PFSK-1 (cell line): ENCODE measurements at regions not wholly inside any gene's neighbourhood (a gene's known extent, or its start where the extent isn't known, plus 50 kb on each side); places are given as distances from the start of the nearest gene placed in this dataset.

Experiments
- FOXP2 ChIP-seq: optimal IDR thresholded peaks from 2 replicates; pipeline ENCODE3; 2011; ENCODE audit warnings: borderline replicate concordance, control low read depth, inconsistent platforms; ENCODE audit not compliant: insufficient read depth; ENCODE audit errors: extremely low read length, extremely low read depth
- POLR2AphosphoS5 ChIP-seq: IDR thresholded peaks from 2 replicates; pipeline ENCODE4 v1.6.1; 2012; ENCODE audit warnings: low read depth, mild to moderate bottlenecking, control low read depth, low read length, moderate library complexity
- SIN3A ChIP-seq: IDR thresholded peaks from 2 replicates; pipeline ENCODE4 v1.6.1; 2012; ENCODE audit warnings: mild to moderate bottlenecking, low read length, moderate library complexity, borderline replicate concordance; ENCODE audit not compliant: insufficient read depth
- TAF1 ChIP-seq: IDR thresholded peaks from 2 replicates; pipeline ENCODE4 v1.6.1; 2012; ENCODE audit warnings: low read length, control low read depth, borderline replicate concordance; ENCODE audit not compliant: insufficient read depth
- TF ChIP-seq, protein P1 (sequence below), 2 experiments: IDR thresholded peaks; 2 replicates each; pipeline versions ENCODE4 v1.6.1 to v1.8.0; 2011 to 2012; ENCODE audit warnings: low read depth in 2 of 2, low read length in 2 of 2, control low read depth in 1 of 2, inconsistent platforms in 1 of 2, mild to moderate bottlenecking in 1 of 2, moderate library complexity in 1 of 2; ENCODE audit not compliant: insufficient read depth in 1 of 2

GRCh38 chr4:127419431-127419830 lies 213.3 kb upstream of the INTU start:
- TF ChIP-seq TAF1, result no peak
- TF ChIP-seq POLR2AphosphoS5, result no peak

DNA sequence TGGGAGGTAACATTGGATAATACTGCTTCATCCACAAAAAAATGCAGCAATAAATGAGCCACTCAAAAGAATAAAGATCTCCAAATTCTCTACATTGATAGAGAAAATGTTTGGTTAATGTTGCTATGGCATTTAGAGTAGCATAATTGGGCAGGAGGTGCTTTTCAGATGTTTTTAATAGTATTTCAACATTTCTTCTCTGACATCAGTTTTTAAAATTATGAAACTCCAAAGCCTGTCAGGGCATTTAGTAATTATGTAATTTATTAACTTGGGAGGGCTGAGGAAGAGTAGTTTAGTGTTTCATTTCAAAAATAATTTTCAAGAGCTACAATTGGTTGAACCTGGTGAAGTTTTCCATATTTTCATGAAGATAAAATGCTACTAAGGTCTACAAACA lies 211.3 kb upstream of the INTU start:
- TF ChIP-seq TAF1, result no peak
- TF ChIP-seq, protein P1, sequence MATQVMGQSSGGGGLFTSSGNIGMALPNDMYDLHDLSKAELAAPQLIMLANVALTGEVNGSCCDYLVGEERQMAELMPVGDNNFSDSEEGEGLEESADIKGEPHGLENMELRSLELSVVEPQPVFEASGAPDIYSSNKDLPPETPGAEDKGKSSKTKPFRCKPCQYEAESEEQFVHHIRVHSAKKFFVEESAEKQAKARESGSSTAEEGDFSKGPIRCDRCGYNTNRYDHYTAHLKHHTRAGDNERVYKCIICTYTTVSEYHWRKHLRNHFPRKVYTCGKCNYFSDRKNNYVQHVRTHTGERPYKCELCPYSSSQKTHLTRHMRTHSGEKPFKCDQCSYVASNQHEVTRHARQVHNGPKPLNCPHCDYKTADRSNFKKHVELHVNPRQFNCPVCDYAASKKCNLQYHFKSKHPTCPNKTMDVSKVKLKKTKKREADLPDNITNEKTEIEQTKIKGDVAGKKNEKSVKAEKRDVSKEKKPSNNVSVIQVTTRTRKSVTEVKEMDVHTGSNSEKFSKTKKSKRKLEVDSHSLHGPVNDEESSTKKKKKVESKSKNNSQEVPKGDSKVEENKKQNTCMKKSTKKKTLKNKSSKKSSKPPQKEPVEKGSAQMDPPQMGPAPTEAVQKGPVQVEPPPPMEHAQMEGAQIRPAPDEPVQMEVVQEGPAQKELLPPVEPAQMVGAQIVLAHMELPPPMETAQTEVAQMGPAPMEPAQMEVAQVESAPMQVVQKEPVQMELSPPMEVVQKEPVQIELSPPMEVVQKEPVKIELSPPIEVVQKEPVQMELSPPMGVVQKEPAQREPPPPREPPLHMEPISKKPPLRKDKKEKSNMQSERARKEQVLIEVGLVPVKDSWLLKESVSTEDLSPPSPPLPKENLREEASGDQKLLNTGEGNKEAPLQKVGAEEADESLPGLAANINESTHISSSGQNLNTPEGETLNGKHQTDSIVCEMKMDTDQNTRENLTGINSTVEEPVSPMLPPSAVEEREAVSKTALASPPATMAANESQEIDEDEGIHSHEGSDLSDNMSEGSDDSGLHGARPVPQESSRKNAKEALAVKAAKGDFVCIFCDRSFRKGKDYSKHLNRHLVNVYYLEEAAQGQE (IDR thresholded peaks at IDR 0.05; ENCODE audit: insufficient read depth in 1 of 2, low read depth in 2 of 2, low read length in 2 of 2), result no peak
- no peak for TF ChIP-seq POLR2AphosphoS5
- TF ChIP-seq FOXP2, result no peak
- no peak for TF ChIP-seq SIN3A

- TF ChIP-seq, protein P1 (IDR thresholded peaks at IDR 0.05; ENCODE audit: insufficient read depth in 1 of 2, low read depth in 2 of 2, low read length in 2 of 2), result no peak
- TF ChIP-seq TAF1, result no peak
- TF ChIP-seq SIN3A, result no peak
- TF ChIP-seq FOXP2, result no peak
- no peak for TF ChIP-seq POLR2AphosphoS5
These were observed 207.4 kb upstream of the INTU start for GRCh38 chr4:127425202-127425845.

- TF ChIP-seq, protein P1 (IDR thresholded peaks at IDR 0.05; ENCODE audit: insufficient read depth in 1 of 2, low read depth in 2 of 2, low read length in 2 of 2), result no peak
- TF ChIP-seq TAF1 (no peak), FOXP2 (no peak), POLR2AphosphoS5 (no peak), SIN3A (no peak)
These were observed 206.9 kb upstream of the INTU start for GRCh38 chr4:127425851-127426250.

DNA sequence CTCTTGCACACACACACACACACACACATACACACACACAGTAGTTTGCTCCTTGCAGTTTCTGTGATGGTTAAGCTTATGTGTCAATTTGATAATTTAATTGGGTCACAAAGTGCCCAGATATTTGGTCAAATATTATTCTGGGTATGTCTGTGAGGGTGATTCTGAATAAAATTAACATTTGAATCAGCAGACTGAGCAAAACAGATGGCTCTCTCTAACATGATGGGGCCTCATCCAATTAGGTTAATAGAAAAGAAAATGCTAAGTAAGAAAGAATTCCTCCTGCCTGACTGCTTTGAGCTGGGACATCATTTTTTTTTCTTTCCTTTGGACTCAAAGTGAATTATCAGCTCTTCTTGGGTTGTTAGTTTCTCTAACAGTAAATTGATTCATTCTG lies 191.2 kb upstream of the INTU start:
- TF ChIP-seq FOXP2 (no peak), TAF1 (no peak), POLR2AphosphoS5 (no peak), SIN3A (no peak)
- TF ChIP-seq, protein P1 (IDR thresholded peaks at IDR 0.05; ENCODE audit: insufficient read depth in 1 of 2, low read depth in 2 of 2, low read length in 2 of 2), result no peak

DNA sequence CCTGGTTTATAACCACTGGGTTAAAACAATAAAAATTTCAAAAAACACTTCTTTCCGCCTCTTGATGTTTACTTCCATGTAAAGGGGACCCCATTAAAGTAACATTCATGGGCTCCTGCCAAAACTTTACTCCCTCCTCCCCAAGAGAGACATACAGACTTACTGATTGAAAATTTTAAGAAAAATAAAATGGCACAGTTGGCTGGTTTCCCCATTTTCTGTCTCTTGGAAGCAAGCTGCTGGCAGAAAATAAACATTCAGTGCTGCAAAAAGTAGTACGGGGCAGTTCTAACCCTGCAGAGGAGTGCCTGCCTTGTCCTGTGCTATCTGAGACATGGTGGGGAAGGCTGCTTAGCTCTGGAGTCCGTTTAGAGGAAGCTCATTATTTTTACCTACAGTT lies 187.3 kb upstream of the INTU start:
- no peak for TF ChIP-seq TAF1
- no peak for TF ChIP-seq SIN3A
- TF ChIP-seq, protein P1 (IDR thresholded peaks at IDR 0.05; ENCODE audit: insufficient read depth in 1 of 2, low read depth in 2 of 2, low read length in 2 of 2), result no peak
- no peak for TF ChIP-seq POLR2AphosphoS5
- TF ChIP-seq FOXP2, result no peak
